ENCODE measurements at regions not wholly inside any gene's neighbourhood (a gene's known extent, or its start where the extent isn't known, plus 50 kb on each side); places are given as distances from the start of the nearest gene placed in this dataset.

- no peak overlapping the region for H3K4me3 ChIP-seq (ENCODE audit: control extremely low read depth in 1 of 5, extremely low read depth in 1 of 5, insufficient read depth in 1 of 5, low read depth in 2 of 5, low read length in 4 of 5)
- H3K27ac ChIP-seq (ENCODE audit: low read length in 2 of 2), result no peak overlapping the region
- ATAC-seq (ENCODE audit: low read depth) (no peak), DNase-seq (no peak)
- ChIA-PET CTCF (no interaction called here), POLR2A (no interaction called here)
- H3K4me1 ChIP-seq (ENCODE audit: control insufficient read depth in 2 of 2, insufficient read depth in 2 of 2, low read length in 2 of 2), result no peaks in the 10 kb centered on the region
- no peaks in the 10 kb centered on the region for H3K9me3 ChIP-seq (ENCODE audit: control extremely low read depth in 1 of 3, control insufficient read depth in 2 of 3, insufficient read depth in 1 of 3, low read length in 2 of 3)
- no peak for TF ChIP-seq EZH2 (IDR thresholded peaks at IDR 0.05; ENCODE audit: borderline replicate concordance, insufficient read depth, low read depth, low read length, poor library complexity, severe bottlenecking)
- no peak for TF ChIP-seq CTCF (IDR thresholded peaks at IDR 0.05)
- H4K20me1 ChIP-seq (ENCODE audit: control insufficient read depth, insufficient read depth, low read length, poor library complexity, severe bottlenecking), result no peaks in the 10 kb centered on the region
- Mint-ChIP-seq H3K4me3 (no peak overlapping the region), H3K27ac (no peak overlapping the region), H3K4me1 (no peaks in the 10 kb centered on the region), H3K9me3 (ENCODE audit: insufficient read depth) (no peaks in the 10 kb centered on the region), H3K27me3 (no peaks in the 10 kb centered on the region)
- no peaks in the 10 kb centered on the region for H3K36me3 ChIP-seq (replicated peaks in 1 of 2; ENCODE audit: control extremely low read depth in 1 of 2, control insufficient read depth in 1 of 2, extremely low read depth in 1 of 2, insufficient read depth in 2 of 2, low read length in 1 of 2)
- no peak overlapping the region for H2AFZ ChIP-seq (ENCODE audit: insufficient read depth, low read depth, low read length, poor library complexity, severe bottlenecking)
- no peak overlapping the region for H3K4me2 ChIP-seq (replicated peaks; ENCODE audit: low read depth, low read length, poor library complexity, severe bottlenecking)
- intact Hi-C loops (cut with micrococcal nuclease), result no loop called here
- no peaks in the 10 kb centered on the region for H3K79me2 ChIP-seq (ENCODE audit: control insufficient read depth, insufficient read depth, low read length)
- no peaks in the 10 kb centered on the region for H3K27me3 ChIP-seq (replicated peaks in 1 of 4; ENCODE audit: control extremely low read depth in 1 of 4, control insufficient read depth in 3 of 4, insufficient read depth in 4 of 4, low read length in 3 of 4)
- H3K9ac ChIP-seq (ENCODE audit: low read length), result no peak overlapping the region
Measured at GRCh38 chrX:42886519-42886918, 108.6 kb upstream of the PPP1R2C start.

- H3K27me3 ChIP-seq (replicated peaks in 1 of 4; ENCODE audit: control extremely low read depth in 1 of 4, control insufficient read depth in 3 of 4, insufficient read depth in 4 of 4, low read length in 3 of 4), result no peaks in the 10 kb centered on the region
- TF ChIP-seq EZH2 (IDR thresholded peaks at IDR 0.05; ENCODE audit: borderline replicate concordance, insufficient read depth, low read depth, low read length, poor library complexity, severe bottlenecking), result no peak
- TF ChIP-seq CTCF (IDR thresholded peaks at IDR 0.05), result no peak
- no peaks in the 10 kb centered on the region for H4K20me1 ChIP-seq (ENCODE audit: control insufficient read depth, insufficient read depth, low read length, poor library complexity, severe bottlenecking)
- WGBS (ENCODE audit: insufficient coverage), result no CpG with 5 or more reads among the region's 1 CpG
- H3K4me3 ChIP-seq (ENCODE audit: control extremely low read depth in 1 of 5, extremely low read depth in 1 of 5, insufficient read depth in 1 of 5, low read depth in 2 of 5, low read length in 4 of 5), result no peak overlapping the region
- ATAC-seq (ENCODE audit: low read depth) (no peak), DNase-seq (no peak)
- no peak overlapping the region for H3K4me3 Mint-ChIP-seq
- H3K4me1 ChIP-seq (ENCODE audit: control insufficient read depth in 2 of 2, insufficient read depth in 2 of 2, low read length in 2 of 2), result no peaks in the 10 kb centered on the region
- ChIA-PET POLR2A (no interaction called here), CTCF (no interaction called here)
- peaks cover 2% of the 10 kb centered on the region for H3K9me3 Mint-ChIP-seq (ENCODE audit: insufficient read depth)
- H3K36me3 ChIP-seq (replicated peaks in 1 of 2; ENCODE audit: control extremely low read depth in 1 of 2, control insufficient read depth in 1 of 2, extremely low read depth in 1 of 2, insufficient read depth in 2 of 2, low read length in 1 of 2), result no peaks in the 10 kb centered on the region
- H3K27ac ChIP-seq (ENCODE audit: low read length in 2 of 2), result no peak overlapping the region
- H3K4me2 ChIP-seq (replicated peaks; ENCODE audit: low read depth, low read length, poor library complexity, severe bottlenecking), result no peak overlapping the region
- intact Hi-C loops (cut with micrococcal nuclease), result no loop called here
- peaks cover 3% of the 10 kb centered on the region for H3K4me1 Mint-ChIP-seq
- no peaks in the 10 kb centered on the region for H3K9me3 ChIP-seq (ENCODE audit: control extremely low read depth in 1 of 3, control insufficient read depth in 2 of 3, insufficient read depth in 1 of 3, low read length in 2 of 3)
- H3K79me2 ChIP-seq (ENCODE audit: control insufficient read depth, insufficient read depth, low read length), result no peaks in the 10 kb centered on the region
- H3K27ac Mint-ChIP-seq, result no peak overlapping the region
- H3K27me3 Mint-ChIP-seq, result no peaks in the 10 kb centered on the region
- H3K9ac ChIP-seq (ENCODE audit: low read length), result no peak overlapping the region
- no peak overlapping the region for H2AFZ ChIP-seq (ENCODE audit: insufficient read depth, low read depth, low read length, poor library complexity, severe bottlenecking)
Measured at GRCh38 chrX:42900947-42901346, 123.0 kb upstream of the PPP1R2C start.

Data from B cell (primary cell).